Spleen (tissue), 7 donors: ENCODE measurements at regions not wholly inside any gene's neighbourhood (a gene's known extent, or its start where the extent isn't known, plus 50 kb on each side); places are given as distances from the start of the nearest gene placed in this dataset.

Source experiments
- POLR2A ChIP-seq, 3 donors: fragments of 450-650 bp; IDR thresholded peaks; one replicate each; pipeline ENCODE4 v1.5.1; 2017; ENCODE audit warnings: antibody characterized with exemption in 3 of 3, mild to moderate bottlenecking in 1 of 3
- TF ChIP-seq, protein P1 (sequence below), 11 experiments: fragments of 200-600 bp in 7 of 11; fragments of 450-650 bp in 4 of 11; sonication (generic) in 4 of 11; IDR thresholded peaks in 8 of 11; conservative IDR thresholded peaks in 3 of 11; 1 replicate in 7 of 11; 2 replicates in 4 of 11; pipeline versions ENCODE4 v1.4.0 to v1.8.0; 2016 to 2021; ENCODE audit warnings: antibody characterized with exemption in 11 of 11, inconsistent platforms in 4 of 11, mild to moderate bottlenecking in 1 of 11
- donor health status: DM: no; HTN: no; CAD: no; lungs with moderate emphysema.
- donor health status: DM: no; HTN: no; CAD: no.
- donor health status: DM: no; HTN: no; CAD: no.

DNA sequence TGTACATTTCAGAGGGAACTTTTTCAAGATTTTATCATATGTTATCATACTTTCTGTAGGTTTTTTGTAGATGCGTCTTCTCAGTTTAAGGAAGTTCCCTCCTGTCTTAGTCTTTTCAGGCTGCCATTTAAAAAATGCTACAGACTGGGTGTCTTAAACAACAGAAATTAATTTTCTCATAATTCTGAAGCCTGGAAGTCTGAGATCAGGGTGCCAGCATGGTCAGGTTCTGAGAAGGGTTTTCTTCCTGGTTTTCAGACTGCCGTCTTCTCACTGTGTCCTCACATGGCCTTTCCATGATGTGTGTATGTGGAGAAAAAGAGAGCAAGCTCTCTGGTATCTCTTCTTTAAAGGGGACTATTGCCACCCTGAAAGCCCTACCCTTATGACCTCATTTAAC lies 189.9 kb upstream of the SOX2 start:
- TF ChIP-seq, protein P1, sequence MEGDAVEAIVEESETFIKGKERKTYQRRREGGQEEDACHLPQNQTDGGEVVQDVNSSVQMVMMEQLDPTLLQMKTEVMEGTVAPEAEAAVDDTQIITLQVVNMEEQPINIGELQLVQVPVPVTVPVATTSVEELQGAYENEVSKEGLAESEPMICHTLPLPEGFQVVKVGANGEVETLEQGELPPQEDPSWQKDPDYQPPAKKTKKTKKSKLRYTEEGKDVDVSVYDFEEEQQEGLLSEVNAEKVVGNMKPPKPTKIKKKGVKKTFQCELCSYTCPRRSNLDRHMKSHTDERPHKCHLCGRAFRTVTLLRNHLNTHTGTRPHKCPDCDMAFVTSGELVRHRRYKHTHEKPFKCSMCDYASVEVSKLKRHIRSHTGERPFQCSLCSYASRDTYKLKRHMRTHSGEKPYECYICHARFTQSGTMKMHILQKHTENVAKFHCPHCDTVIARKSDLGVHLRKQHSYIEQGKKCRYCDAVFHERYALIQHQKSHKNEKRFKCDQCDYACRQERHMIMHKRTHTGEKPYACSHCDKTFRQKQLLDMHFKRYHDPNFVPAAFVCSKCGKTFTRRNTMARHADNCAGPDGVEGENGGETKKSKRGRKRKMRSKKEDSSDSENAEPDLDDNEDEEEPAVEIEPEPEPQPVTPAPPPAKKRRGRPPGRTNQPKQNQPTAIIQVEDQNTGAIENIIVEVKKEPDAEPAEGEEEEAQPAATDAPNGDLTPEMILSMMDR (IDR thresholded peaks at IDR 0.05 in 8 of 11, conservative IDR thresholded peaks at IDR 0.05 in 3 of 11): no peak
- TF ChIP-seq POLR2A (IDR thresholded peaks at IDR 0.05): no peak
